ENCODE measurements at regions not wholly inside any gene's neighbourhood (a gene's known extent, or its start where the extent isn't known, plus 50 kb on each side); places are given as distances from the start of the nearest gene placed in this dataset.

DNA sequence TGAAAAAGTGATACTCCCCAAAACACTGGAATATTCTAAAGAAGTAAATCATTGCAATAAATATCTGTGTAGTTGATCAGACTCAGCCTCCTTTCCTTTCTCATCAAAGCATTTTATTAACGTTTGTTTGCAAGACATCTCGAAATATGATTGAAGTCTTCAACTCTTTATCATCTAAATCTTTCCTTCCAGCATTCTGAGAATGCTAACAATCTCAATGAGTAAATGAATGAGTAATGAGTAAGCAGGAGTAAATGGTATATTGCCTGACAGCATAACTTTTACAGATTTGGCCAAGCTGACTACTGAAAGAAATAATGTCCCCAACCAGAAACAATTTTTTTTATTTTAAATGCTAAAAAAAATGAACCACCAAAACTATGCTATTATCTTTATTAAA lies 157.1 kb downstream of the SLCO4C1 start:
- Histone ChIP-seq H3K27me3 (ENCODE audit: control insufficient read depth in 2 of 2, insufficient read depth in 2 of 2, low read length in 2 of 2) (no peaks in the 10 kb centered on the region), H3K27ac (ENCODE audit: extremely low read depth, low read depth, low read length) (no peak overlapping the region), H3K9ac (ENCODE audit: insufficient read depth in 1 of 2, low read depth in 2 of 2, low read length in 2 of 2) (no peak overlapping the region), H3K9me3 (replicated peaks; ENCODE audit: control insufficient read depth, insufficient read depth, low read depth, low read length) (no peaks in the 10 kb centered on the region), H3K9me1 (ENCODE audit: control insufficient read depth, insufficient read depth, low read length) (no peaks in the 10 kb centered on the region), H3K36me3 (ENCODE audit: control insufficient read depth, insufficient read depth, low read length) (no peaks in the 10 kb centered on the region), H3K4me2 (ENCODE audit: insufficient read depth, low read length) (no peak overlapping the region), H4K20me1 (replicated peaks; ENCODE audit: control insufficient read depth, insufficient read depth, low read length) (no peaks in the 10 kb centered on the region), H3K79me2 (ENCODE audit: control insufficient read depth, insufficient read depth, low read length) (no peaks in the 10 kb centered on the region), H3K4me3 (no peak overlapping the region), H2AFZ (ENCODE audit: low read depth, low read length) (no peak overlapping the region), H3K4me1 (replicated peaks in 1 of 2; ENCODE audit: control insufficient read depth in 2 of 2, insufficient read depth in 2 of 2, low read length in 2 of 2) (no peaks in the 10 kb centered on the region)
- intact Hi-C loops (cut with micrococcal nuclease) (no loop called here), in situ Hi-C loops (cut with MboI) (no loop called here)
- ChIA-PET CTCF (ENCODE audit: low intra/inter-chr PET ratio) (no interaction called here), POLR2A (no interaction called here)
- no peak for ATAC-seq
- 0% methylated on average over 2 of the region's 2 CpGs for WGBS (ENCODE audit: insufficient coverage, low coverage, missing lambda C conversion rate)
- DNase-seq (ENCODE audit: extremely low read depth in 1 of 4, low spot score in 3 of 4): no peak
- no TSS peak for BruUV-seq (replicated peaks)
- no peak for FAIRE-seq
- TF ChIP-seq, protein P1, sequence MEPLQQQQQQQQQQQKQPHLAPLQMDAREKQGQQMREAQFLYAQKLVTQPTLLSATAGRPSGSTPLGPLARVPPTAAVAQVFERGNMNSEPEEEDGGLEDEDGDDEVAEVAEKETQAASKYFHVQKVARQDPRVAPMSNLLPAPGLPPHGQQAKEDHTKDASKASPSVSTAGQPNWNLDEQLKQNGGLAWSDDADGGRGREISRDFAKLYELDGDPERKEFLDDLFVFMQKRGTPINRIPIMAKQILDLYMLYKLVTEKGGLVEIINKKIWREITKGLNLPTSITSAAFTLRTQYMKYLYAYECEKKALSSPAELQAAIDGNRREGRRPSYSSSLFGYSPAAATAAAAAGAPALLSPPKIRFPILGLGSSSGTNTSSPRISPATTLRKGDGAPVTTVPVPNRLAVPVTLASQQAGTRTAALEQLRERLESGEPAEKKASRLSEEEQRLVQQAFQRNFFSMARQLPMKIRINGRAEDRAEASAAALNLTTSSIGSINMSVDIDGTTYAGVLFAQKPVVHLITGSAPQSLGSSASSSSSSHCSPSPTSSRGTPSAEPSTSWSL (CRISPR knock-in tag; IDR thresholded peaks at IDR 0.05; ENCODE audit: borderline replicate concordance): no peak
- TF ChIP-seq HNRNPH1 (optimal IDR thresholded peaks at IDR 0.05; ENCODE audit: low read depth, low read length) (no peak), ZFP36 (IDR thresholded peaks at IDR 0.05; ENCODE audit: low read depth, low read length, partially characterized antibody) (no peak), RBM15 (IDR thresholded peaks at IDR 0.05; ENCODE audit: insufficient read depth, low read length) (no peak), ZNF274 (IDR thresholded peaks at IDR 0.05; ENCODE audit: borderline replicate concordance, low read depth, low read length) (no peak), DMBX1 (CRISPR knock-in tag; IDR thresholded peaks at IDR 0.05; ENCODE audit: borderline replicate concordance) (no peak), MYBL2 (IDR thresholded peaks at IDR 0.05; ENCODE audit: low read depth) (no peak), MYBL2 (CRISPR knock-in tag; IDR thresholded peaks at IDR 0.05; ENCODE audit: borderline replicate concordance) (no peak), SMAD2 (IDR thresholded peaks at IDR 0.05; ENCODE audit: low read depth, low read length) (no peak), HLTF (IDR thresholded peaks at IDR 0.05) (no peak), PCBP1 (IDR thresholded peaks at IDR 0.05; ENCODE audit: low read depth, low read length, poor library complexity, severe bottlenecking) (no peak), DPF2 (IDR thresholded peaks at IDR 0.05) (no peak), CBX3 (IDR thresholded peaks at IDR 0.05; ENCODE audit: borderline replicate concordance in 1 of 2, low read length in 2 of 2) (no peak)
- TF ChIP-seq, protein P2, sequence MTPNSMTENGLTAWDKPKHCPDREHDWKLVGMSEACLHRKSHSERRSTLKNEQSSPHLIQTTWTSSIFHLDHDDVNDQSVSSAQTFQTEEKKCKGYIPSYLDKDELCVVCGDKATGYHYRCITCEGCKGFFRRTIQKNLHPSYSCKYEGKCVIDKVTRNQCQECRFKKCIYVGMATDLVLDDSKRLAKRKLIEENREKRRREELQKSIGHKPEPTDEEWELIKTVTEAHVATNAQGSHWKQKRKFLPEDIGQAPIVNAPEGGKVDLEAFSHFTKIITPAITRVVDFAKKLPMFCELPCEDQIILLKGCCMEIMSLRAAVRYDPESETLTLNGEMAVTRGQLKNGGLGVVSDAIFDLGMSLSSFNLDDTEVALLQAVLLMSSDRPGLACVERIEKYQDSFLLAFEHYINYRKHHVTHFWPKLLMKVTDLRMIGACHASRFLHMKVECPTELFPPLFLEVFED (CRISPR knock-in tag; conservative IDR thresholded peaks at IDR 0.05): no peak
- TF ChIP-seq, protein P3, sequence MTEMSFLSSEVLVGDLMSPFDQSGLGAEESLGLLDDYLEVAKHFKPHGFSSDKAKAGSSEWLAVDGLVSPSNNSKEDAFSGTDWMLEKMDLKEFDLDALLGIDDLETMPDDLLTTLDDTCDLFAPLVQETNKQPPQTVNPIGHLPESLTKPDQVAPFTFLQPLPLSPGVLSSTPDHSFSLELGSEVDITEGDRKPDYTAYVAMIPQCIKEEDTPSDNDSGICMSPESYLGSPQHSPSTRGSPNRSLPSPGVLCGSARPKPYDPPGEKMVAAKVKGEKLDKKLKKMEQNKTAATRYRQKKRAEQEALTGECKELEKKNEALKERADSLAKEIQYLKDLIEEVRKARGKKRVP (CRISPR knock-in tag; IDR thresholded peaks at IDR 0.05): no peak

Data from K562 (cell line).